Activated B cell treated with CpG ODN at 0.5 μM for 24 hours (primary cell): ENCODE measurements at regions not wholly inside any gene's neighbourhood (a gene's known extent, or its start where the extent isn't known, plus 50 kb on each side); places are given as distances from the start of the nearest gene placed in this dataset.
A peak's percentile ranks its signal among the peaks of the same experiment; 100 is the strongest.
"Not testable (repeated sequence)": the region's sequence is repeated elsewhere in the genome, so short reads cannot be mapped to it uniquely, and the experiment has no call there.

Experiments used
- ATAC-seq: fragments of 200-7000 bp; cut with Tn5 transposase; one replicate; pipeline ENCODE4 v1.10.0; 2021; ENCODE audit warnings: low read depth, mild to moderate bottlenecking, moderate library complexity
- CTCF ChIA-PET: fragments of 350-600 bp; sonication (Branson Sonifier 250); formaldehyde crosslinking; loops from one replicate; lab custom pipeline; 2021; ENCODE audit warnings: antibody characterized with exemption; lab: Charles Lee
- POLR2A ChIA-PET: fragments of 350-600 bp; sonication (Branson Sonifier 250); formaldehyde crosslinking; loops from one replicate; lab custom pipeline; 2021; ENCODE audit warnings: antibody characterized with exemption; lab: Charles Lee
- DNase-seq: peaks from one replicate; pipeline ENCODE4 v3.0.0; 2022
- H3K27ac Mint-ChIP-seq: one replicate; pipeline ENCODE4 v1.8.0; 2020; ENCODE audit warnings: mixed read lengths
- H3K27me3 Mint-ChIP-seq: one replicate; pipeline ENCODE4 v1.8.0; 2021; ENCODE audit warnings: mixed read lengths
- H3K36me3 Mint-ChIP-seq: one replicate; pipeline ENCODE4 v1.8.0; 2021; ENCODE audit warnings: low read depth, mixed read lengths
- H3K4me1 Mint-ChIP-seq: one replicate; pipeline ENCODE4 v1.8.0; 2021; ENCODE audit warnings: mixed read lengths
- H3K4me3 Mint-ChIP-seq: one replicate; pipeline ENCODE4 v1.8.0; 2020; ENCODE audit warnings: mild to moderate bottlenecking, mixed read lengths
- H3K9me3 Mint-ChIP-seq: one replicate; pipeline ENCODE4 v1.8.0; 2020; ENCODE audit warnings: mixed read lengths
- intact Hi-C: fragments of 100-400 bp; cut with micrococcal nuclease; formaldehyde crosslinking; loops from one replicate; pipeline ENCODE4 v1.15.1; 2024
- TF ChIP-seq, protein P1 (sequence below): fragments of 200-600 bp; IDR thresholded peaks from one replicate; pipeline ENCODE4 v1.8.0; 2022; ENCODE audit warnings: antibody characterized with exemption, mild to moderate bottlenecking

DNA sequence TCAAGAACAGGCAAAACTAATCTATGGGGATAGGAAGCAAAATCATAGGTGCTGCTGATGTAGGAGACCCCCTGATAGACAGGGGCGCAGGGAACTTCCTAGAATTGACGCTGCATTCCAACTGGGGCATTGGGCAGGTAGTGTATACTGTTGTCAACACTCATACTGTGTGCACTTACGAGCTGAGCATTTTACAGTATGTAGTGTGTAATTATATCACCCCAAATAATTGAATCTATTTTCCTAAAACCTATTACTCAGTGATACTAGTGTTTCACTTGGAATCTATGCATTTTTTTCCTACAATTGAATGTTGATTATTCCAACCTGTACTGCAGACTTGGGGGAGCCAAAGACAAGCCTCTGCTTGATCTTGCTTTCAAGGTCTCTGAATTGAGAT, 207.0 kb upstream of the PRKCQ start:
- no peaks in the 10 kb centered on the region for H3K9me3 Mint-ChIP-seq
- intact Hi-C loops, result no loop called here
- no peak overlapping the region for H3K27ac Mint-ChIP-seq
- POLR2A ChIA-PET, result no interaction called here
- no peak for DNase-seq
- no peak for ATAC-seq
- CTCF ChIA-PET, result no interaction called here
- peaks cover 9% of the 10 kb centered on the region for H3K27me3 Mint-ChIP-seq
- peaks cover 4% of the 10 kb centered on the region for H3K4me1 Mint-ChIP-seq
- TF ChIP-seq, protein P1, sequence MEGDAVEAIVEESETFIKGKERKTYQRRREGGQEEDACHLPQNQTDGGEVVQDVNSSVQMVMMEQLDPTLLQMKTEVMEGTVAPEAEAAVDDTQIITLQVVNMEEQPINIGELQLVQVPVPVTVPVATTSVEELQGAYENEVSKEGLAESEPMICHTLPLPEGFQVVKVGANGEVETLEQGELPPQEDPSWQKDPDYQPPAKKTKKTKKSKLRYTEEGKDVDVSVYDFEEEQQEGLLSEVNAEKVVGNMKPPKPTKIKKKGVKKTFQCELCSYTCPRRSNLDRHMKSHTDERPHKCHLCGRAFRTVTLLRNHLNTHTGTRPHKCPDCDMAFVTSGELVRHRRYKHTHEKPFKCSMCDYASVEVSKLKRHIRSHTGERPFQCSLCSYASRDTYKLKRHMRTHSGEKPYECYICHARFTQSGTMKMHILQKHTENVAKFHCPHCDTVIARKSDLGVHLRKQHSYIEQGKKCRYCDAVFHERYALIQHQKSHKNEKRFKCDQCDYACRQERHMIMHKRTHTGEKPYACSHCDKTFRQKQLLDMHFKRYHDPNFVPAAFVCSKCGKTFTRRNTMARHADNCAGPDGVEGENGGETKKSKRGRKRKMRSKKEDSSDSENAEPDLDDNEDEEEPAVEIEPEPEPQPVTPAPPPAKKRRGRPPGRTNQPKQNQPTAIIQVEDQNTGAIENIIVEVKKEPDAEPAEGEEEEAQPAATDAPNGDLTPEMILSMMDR, result no peak
- no peaks in the 10 kb centered on the region for H3K36me3 Mint-ChIP-seq
- no peak overlapping the region for H3K4me3 Mint-ChIP-seq

- no peak overlapping the region for H3K4me3 Mint-ChIP-seq
- peaks cover 9% of the 10 kb centered on the region for H3K27me3 Mint-ChIP-seq
- H3K27ac Mint-ChIP-seq, result no peak overlapping the region
- intact Hi-C loops, result no loop called here
- ChIA-PET POLR2A (no interaction called here), CTCF (no interaction called here)
- ATAC-seq (no peak), DNase-seq (no peak)
- H3K9me3 Mint-ChIP-seq, result no peaks in the 10 kb centered on the region
- H3K36me3 Mint-ChIP-seq, result no peaks in the 10 kb centered on the region
- TF ChIP-seq, protein P1, result no peak
- H3K4me1 Mint-ChIP-seq, result peaks cover 9% of the 10 kb centered on the region
Observed at GRCh38 chr10:6786579-6787031, 206.5 kb upstream of the PRKCQ start.

GRCh38 chr10:6784429-6784828, 204.4 kb upstream of the PRKCQ start:
- ATAC-seq, H3K27ac Mint-ChIP-seq, H3K4me3 Mint-ChIP-seq, DNase-seq, H3K9me3 Mint-ChIP-seq, CTCF ChIA-PET, intact Hi-C loops, H3K27me3 Mint-ChIP-seq, POLR2A ChIA-PET, H3K36me3 Mint-ChIP-seq: not testable (repeated sequence)
- H3K4me1 Mint-ChIP-seq, result peaks cover 25% of the 10 kb centered on the region

DNA sequence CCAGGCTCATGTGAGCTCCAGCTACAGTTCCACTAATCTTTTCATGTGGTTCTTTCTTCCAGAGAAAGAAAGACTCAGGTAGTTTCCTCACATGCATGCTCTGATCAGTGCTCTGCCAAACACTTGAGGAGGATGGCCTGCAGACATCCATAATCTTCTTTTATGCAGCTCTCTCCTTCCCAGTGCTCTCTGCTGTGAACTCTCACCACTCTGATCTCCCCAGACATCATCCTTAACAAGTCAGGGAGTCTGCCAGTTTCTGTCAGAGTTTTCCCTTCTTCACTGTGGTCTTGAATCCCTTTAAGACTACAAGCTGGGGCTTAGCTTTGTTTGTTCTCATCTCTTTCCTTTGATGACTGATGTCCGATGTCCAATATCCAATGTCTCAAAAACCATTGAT, 203.4 kb upstream of the PRKCQ start:
- H3K36me3 Mint-ChIP-seq, result no peaks in the 10 kb centered on the region
- H3K4me3 Mint-ChIP-seq, result no peak overlapping the region
- H3K9me3 Mint-ChIP-seq, result no peaks in the 10 kb centered on the region
- no peak overlapping the region for H3K27ac Mint-ChIP-seq
- TF ChIP-seq, protein P1, result no peak
- intact Hi-C loops, result no loop called here
- DNase-seq (no peak), ATAC-seq (no peak)
- ChIA-PET POLR2A (no interaction called here), CTCF (no interaction called here)
- H3K27me3 Mint-ChIP-seq, result peaks cover 3% of the 10 kb centered on the region
- H3K4me1 Mint-ChIP-seq, result peaks cover 25% of the 10 kb centered on the region

DNA sequence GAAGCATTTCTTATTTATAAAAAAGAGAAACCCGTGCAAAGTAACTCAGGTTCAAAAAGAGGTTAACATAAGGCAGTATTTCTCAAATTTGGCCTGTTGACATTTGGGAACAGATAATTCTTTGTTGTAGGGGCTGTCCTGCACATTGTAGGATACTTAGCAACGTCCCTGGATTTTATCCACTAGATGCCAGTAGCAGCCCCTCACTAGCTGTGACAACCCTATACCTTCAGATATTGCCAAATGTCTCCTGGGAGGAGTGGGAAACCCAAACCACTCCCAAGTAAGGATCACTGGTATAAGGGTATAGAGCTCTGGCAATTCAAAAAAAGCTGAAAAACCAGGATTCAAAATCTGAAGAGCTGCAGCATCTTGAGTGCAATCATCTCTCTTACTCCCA, 202.3 kb upstream of the PRKCQ start:
- DNase-seq, result no peak
- intact Hi-C loops, result no loop called here
- no peak for ATAC-seq
- H3K4me3 Mint-ChIP-seq, result no peak overlapping the region
- ChIA-PET CTCF (no interaction called here), POLR2A (no interaction called here)
- H3K27me3 Mint-ChIP-seq, result peaks cover 9% of the 10 kb centered on the region
- no peaks in the 10 kb centered on the region for H3K9me3 Mint-ChIP-seq
- no peak overlapping the region for H3K27ac Mint-ChIP-seq
- H3K36me3 Mint-ChIP-seq, result no peaks in the 10 kb centered on the region
- H3K4me1 Mint-ChIP-seq, result peaks cover 25% of the 10 kb centered on the region
- TF ChIP-seq, protein P1, result no peak

DNA sequence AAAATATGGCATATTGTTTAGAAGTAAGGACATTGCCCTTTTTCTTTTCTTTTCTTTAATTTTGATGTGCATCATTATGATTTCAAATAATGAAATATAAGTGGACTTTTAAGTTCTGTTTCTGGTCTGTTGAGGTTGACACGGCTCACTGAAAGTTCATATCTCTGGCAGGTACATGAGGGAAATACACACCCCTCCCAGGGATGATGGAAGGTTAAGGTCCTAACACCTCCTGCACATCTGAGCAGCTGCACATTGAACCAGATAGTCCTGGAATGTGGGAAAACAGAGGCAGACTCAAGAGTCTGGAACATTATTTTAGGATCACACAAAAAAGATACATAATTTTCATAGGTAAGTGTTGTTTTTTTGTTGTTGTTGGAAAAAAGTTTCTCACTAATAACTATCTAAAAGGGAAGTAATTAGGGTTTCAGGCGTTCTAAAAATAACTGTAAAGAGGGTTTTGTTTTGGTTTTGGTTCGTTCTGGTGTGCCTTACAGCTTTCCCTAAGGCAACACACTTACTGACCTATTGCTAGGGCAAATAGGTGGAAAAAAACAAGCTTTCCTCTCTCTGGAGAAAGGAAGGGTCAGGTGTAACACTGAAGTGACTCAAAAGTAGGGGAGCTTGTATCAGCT, 201.2 kb upstream of the PRKCQ start:
- peaks cover 14% of the 10 kb centered on the region for H3K27me3 Mint-ChIP-seq
- intact Hi-C loops, result no loop called here
- H3K27ac Mint-ChIP-seq, result no peak overlapping the region
- H3K36me3 Mint-ChIP-seq, result no peaks in the 10 kb centered on the region
- H3K4me1 Mint-ChIP-seq, result peaks cover 25% of the 10 kb centered on the region
- H3K9me3 Mint-ChIP-seq, result no peaks in the 10 kb centered on the region
- DNase-seq (no peak), ATAC-seq (no peak)
- ChIA-PET POLR2A (no interaction called here), CTCF (no interaction called here)
- TF ChIP-seq, protein P1, result no peak
- peak overlapping the region; percentile 39 for H3K4me3 Mint-ChIP-seq
